ENCODE measurements at regions not wholly inside any gene's neighbourhood (a gene's known extent, or its start where the extent isn't known, plus 50 kb on each side); places are given as distances from the start of the nearest gene placed in this dataset.

- no peak overlapping the region for H3K4me3 ChIP-seq (ENCODE audit: low read length in 3 of 3)
- H3K27me3 ChIP-seq (ENCODE audit: control insufficient read depth, insufficient read depth, low read length) = no peaks in the 10 kb centered on the region
- FAIRE-seq (no peak), DNase-seq (peak in 1 of 5 donors; percentile 16)
- TF ChIP-seq, protein P1, sequence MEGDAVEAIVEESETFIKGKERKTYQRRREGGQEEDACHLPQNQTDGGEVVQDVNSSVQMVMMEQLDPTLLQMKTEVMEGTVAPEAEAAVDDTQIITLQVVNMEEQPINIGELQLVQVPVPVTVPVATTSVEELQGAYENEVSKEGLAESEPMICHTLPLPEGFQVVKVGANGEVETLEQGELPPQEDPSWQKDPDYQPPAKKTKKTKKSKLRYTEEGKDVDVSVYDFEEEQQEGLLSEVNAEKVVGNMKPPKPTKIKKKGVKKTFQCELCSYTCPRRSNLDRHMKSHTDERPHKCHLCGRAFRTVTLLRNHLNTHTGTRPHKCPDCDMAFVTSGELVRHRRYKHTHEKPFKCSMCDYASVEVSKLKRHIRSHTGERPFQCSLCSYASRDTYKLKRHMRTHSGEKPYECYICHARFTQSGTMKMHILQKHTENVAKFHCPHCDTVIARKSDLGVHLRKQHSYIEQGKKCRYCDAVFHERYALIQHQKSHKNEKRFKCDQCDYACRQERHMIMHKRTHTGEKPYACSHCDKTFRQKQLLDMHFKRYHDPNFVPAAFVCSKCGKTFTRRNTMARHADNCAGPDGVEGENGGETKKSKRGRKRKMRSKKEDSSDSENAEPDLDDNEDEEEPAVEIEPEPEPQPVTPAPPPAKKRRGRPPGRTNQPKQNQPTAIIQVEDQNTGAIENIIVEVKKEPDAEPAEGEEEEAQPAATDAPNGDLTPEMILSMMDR (IDR thresholded peaks at IDR 0.05; ENCODE audit: borderline replicate concordance, extremely low read depth, insufficient read depth) = no peak
- intact Hi-C loops (cut with DNase I) = no loop called here
- H3K9ac ChIP-seq (ENCODE audit: low read length in 3 of 3) = no peak overlapping the region
- no peaks in the 10 kb centered on the region for H3K36me3 ChIP-seq (ENCODE audit: control insufficient read depth in 2 of 3, insufficient read depth in 3 of 3, low read length in 3 of 3)
- no peaks in the 10 kb centered on the region for H3K9me3 ChIP-seq (ENCODE audit: control insufficient read depth in 2 of 3, insufficient read depth in 1 of 3, low read length in 3 of 3)
- H3K4me1 ChIP-seq (ENCODE audit: control insufficient read depth in 2 of 3, insufficient read depth in 2 of 3, low read depth in 1 of 3, low read length in 3 of 3) = no peaks in the 10 kb centered on the region
- no peak overlapping the region for H3K27ac ChIP-seq (ENCODE audit: low read depth in 2 of 2, low read length in 2 of 2)
Measured at GRCh38 chr18:67621049-67621713, 104.7 kb upstream of the DSEL start.

GRCh38 chr18:67618061-67618460 lies 101.5 kb upstream of the DSEL start:
- H3K4me1 ChIP-seq (ENCODE audit: control insufficient read depth in 2 of 3, insufficient read depth in 2 of 3, low read depth in 1 of 3, low read length in 3 of 3) = no peaks in the 10 kb centered on the region
- H3K36me3 ChIP-seq (ENCODE audit: control insufficient read depth in 2 of 3, insufficient read depth in 3 of 3, low read length in 3 of 3) = no peaks in the 10 kb centered on the region
- H3K4me3 ChIP-seq (ENCODE audit: low read length in 3 of 3) = no peak overlapping the region
- TF ChIP-seq, protein P1 (IDR thresholded peaks at IDR 0.05; ENCODE audit: borderline replicate concordance, extremely low read depth, insufficient read depth) = no peak
- H3K27ac ChIP-seq (ENCODE audit: low read depth in 2 of 2, low read length in 2 of 2) = no peak overlapping the region
- DNase-seq = no peak
- no peak overlapping the region for H3K9ac ChIP-seq (ENCODE audit: low read length in 3 of 3)
- no peak for FAIRE-seq
- intact Hi-C loops (cut with DNase I) = no loop called here
- no peaks in the 10 kb centered on the region for H3K27me3 ChIP-seq (ENCODE audit: control insufficient read depth, insufficient read depth, low read length)
- no peaks in the 10 kb centered on the region for H3K9me3 ChIP-seq (ENCODE audit: control insufficient read depth in 2 of 3, insufficient read depth in 1 of 3, low read length in 3 of 3)

- H3K9ac ChIP-seq (ENCODE audit: low read length in 3 of 3) = no peak overlapping the region
- no peak for FAIRE-seq
- H3K36me3 ChIP-seq (ENCODE audit: control insufficient read depth in 2 of 3, insufficient read depth in 3 of 3, low read length in 3 of 3) = no peaks in the 10 kb centered on the region
- no peak for DNase-seq
- no peak overlapping the region for H3K27ac ChIP-seq (ENCODE audit: low read depth in 2 of 2, low read length in 2 of 2)
- H3K9me3 ChIP-seq (ENCODE audit: control insufficient read depth in 2 of 3, insufficient read depth in 1 of 3, low read length in 3 of 3) = no peaks in the 10 kb centered on the region
- H3K4me3 ChIP-seq (ENCODE audit: low read length in 3 of 3) = no peak overlapping the region
- intact Hi-C loops (cut with DNase I) = no loop called here
- H3K4me1 ChIP-seq (ENCODE audit: control insufficient read depth in 2 of 3, insufficient read depth in 2 of 3, low read depth in 1 of 3, low read length in 3 of 3) = no peaks in the 10 kb centered on the region
- H3K27me3 ChIP-seq (ENCODE audit: control insufficient read depth, insufficient read depth, low read length) = no peaks in the 10 kb centered on the region
- TF ChIP-seq, protein P1 (IDR thresholded peaks at IDR 0.05; ENCODE audit: borderline replicate concordance, extremely low read depth, insufficient read depth) = no peak
Measured at GRCh38 chr18:67615876-67616275, 99.4 kb upstream of the DSEL start.

GRCh38 chr18:67613731-67614130 lies 97.2 kb upstream of the DSEL start:
- H3K9me3 ChIP-seq (ENCODE audit: control insufficient read depth in 2 of 3, insufficient read depth in 1 of 3, low read length in 3 of 3) = no peaks in the 10 kb centered on the region
- H3K36me3 ChIP-seq (ENCODE audit: control insufficient read depth in 2 of 3, insufficient read depth in 3 of 3, low read length in 3 of 3) = no peaks in the 10 kb centered on the region
- H3K4me1 ChIP-seq (ENCODE audit: control insufficient read depth in 2 of 3, insufficient read depth in 2 of 3, low read depth in 1 of 3, low read length in 3 of 3) = no peaks in the 10 kb centered on the region
- intact Hi-C loops (cut with DNase I) = no loop called here
- DNase-seq (no peak), FAIRE-seq (no peak)
- TF ChIP-seq, protein P1 (IDR thresholded peaks at IDR 0.05; ENCODE audit: borderline replicate concordance, extremely low read depth, insufficient read depth) = no peak
- H3K4me3 ChIP-seq (ENCODE audit: low read length in 3 of 3) = no peak overlapping the region
- H3K27me3 ChIP-seq (ENCODE audit: control insufficient read depth, insufficient read depth, low read length) = no peaks in the 10 kb centered on the region
- no peak overlapping the region for H3K27ac ChIP-seq (ENCODE audit: low read depth in 2 of 2, low read length in 2 of 2)
- no peak overlapping the region for H3K9ac ChIP-seq (ENCODE audit: low read length in 3 of 3)
